GM19351 (cell line): ENCODE measurements at regions not wholly inside any gene's neighbourhood (a gene's known extent, or its start where the extent isn't known, plus 50 kb on each side); places are given as distances from the start of the nearest gene placed in this dataset.
A peak's percentile ranks its signal among the peaks of the same experiment; 100 is the strongest.
"Not testable (repeated sequence)": the region's sequence is repeated elsewhere in the genome, so short reads cannot be mapped to it uniquely, and the experiment has no call there.

Source experiments
- ATAC-seq: cut with Tn5 transposase; IDR thresholded peaks from one replicate; pipeline ENCODE4 v1.9.1; 2021; ENCODE audit warnings: mild to moderate bottlenecking, moderate library complexity; ENCODE audit not compliant: unreplicated experiment

DNA sequence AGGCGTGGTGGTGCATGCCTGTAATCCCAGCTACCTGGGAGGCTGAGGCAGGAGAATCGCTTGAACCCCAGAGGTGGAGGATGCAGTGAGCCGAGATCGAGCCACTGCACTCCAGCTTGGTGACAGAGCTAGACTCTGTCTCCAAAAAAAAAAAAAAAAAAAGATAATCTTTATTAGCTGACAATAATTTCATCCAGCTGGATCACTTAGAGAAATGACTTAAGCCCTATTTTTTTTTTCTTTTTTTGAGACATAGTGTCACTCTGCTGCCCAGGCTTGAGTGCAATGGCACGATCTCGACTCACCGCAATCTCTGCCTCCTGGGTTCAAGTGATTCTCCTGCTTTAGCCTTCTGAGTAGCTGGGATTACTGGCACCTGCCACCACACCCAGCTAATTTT, 51.6 kb upstream of the MAP4K4 start:
- ATAC-seq, result not testable (repeated sequence)

GRCh38 chr2:101644842-101645383, 52.6 kb upstream of the MAP4K4 start:
- no peak for ATAC-seq

GRCh38 chr2:101643004-101643524, 54.4 kb upstream of the MAP4K4 start:
- ATAC-seq, result no peak

DNA sequence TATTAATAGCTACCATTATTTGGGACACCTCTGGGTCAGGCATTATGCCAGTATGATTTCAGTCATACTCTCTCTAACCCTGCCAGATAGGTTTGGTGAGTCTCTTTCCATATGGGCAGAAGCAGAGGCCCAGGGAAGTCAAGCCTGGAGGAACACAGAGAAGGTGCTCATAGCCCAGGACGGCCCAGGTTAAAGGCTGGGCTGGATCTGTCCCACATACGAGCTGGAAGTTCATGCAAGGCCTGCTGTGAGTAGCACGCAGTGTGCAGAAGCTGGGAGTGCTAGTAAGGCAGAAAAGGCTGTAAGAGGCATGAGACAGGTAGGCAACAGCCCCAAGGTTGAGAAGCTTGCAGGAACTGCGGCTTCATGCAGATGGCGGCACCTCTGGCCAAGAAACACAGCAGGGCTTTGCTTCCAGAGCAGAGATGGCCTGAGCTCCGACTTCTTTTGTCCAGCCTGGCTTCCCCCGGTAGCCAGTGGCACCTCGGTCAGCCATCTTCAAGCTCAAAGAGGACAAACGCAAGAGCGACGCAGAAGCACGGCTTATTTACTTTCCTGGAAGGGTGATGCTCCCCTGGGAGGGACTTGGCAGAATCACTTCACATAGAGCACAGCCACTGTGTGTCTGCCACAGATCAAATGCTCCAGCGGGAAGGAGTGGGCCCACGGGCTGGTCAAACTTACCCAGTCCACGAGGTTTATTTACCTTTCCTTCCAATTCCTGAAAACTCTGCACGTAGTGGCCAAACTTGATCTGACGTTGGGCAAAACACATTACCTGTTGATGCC, 58.5 kb upstream of the MAP4K4 start:
- no peak for ATAC-seq

- no peak for ATAC-seq
Measured at GRCh38 chr2:101638181-101638711, 59.3 kb upstream of the MAP4K4 start.

GRCh38 chr2:101630224-101630949, 67.1 kb upstream of the MAP4K4 start:
- no peak for ATAC-seq

DNA sequence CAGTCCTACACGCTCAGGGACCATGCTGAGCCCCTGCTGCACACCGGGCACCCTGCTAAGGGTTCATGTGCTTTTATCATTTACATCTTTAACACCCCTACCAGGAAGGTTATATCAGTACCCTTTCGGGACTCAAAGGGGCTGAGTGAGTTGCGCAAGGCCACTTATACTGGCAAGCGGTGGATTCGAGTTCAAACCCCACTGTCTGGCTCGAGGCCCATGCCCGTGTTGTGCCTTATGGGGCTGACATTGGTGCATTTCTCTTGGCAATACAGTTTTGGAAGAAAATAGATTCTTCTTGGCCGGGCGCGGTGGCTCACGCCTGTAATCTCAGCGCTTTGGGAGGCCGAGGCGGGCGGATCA, 69.5 kb upstream of the MAP4K4 start:
- ATAC-seq, result no peak

DNA sequence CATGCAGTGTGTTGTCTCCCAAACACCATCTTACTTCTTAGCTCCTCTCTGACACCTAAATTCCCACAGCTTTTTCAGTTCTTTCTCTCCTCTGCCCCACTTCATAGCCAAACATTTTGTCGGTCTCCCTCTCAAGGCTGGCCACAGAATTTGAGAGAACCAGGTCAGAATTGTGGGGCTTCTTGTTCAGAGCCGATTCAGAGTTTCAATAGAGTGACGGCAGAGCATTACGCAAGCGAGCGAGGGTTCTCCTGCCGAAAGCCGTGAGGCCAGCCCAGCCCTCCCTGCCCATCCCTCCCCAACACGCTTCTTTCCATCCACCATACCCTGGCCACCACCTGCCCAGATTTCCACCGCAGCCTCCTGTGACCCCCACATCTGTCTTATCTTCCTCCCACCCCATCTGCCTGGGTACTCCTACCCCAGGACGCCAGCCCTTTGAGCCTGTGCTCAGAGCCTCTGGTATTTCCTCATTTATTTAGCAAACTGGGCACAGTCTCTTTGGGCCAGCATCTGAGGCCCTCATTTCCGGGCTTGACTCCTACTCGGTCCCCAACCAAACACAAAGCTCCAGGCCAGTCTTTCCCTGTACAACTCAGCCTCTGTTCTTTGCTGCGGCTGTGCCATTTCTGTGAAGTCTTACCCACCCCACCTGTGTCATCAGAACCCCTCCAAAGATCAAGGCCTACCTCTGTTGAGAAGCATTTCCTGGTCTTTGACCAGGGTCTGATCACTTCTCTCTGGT, 70.0 kb upstream of the MAP4K4 start:
- ATAC-seq, result no peak

DNA sequence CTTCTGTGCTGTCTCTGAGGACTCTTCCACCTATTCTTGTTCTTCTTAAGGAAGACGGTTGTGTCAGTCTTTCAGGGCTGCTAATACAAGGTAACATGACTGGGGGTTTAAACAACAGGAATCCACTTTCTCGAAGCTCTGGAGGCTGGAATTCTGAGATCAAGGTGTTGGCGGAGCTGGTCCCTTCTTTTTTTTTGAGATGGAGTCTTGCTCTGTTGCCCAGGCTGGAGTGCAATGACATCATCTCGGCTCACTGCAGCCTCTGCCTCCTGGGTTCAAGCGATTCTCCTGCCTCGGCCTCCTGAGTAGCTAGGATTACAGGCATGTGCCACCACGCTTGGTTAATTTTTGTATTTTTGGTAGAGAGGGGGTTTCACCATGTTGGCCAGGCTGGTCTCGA, 71.7 kb upstream of the MAP4K4 start:
- not testable (repeated sequence) for ATAC-seq

- peak; percentile 44 for ATAC-seq
Measured at GRCh38 chr2:101625387-101625786, 72.1 kb upstream of the MAP4K4 start.

DNA sequence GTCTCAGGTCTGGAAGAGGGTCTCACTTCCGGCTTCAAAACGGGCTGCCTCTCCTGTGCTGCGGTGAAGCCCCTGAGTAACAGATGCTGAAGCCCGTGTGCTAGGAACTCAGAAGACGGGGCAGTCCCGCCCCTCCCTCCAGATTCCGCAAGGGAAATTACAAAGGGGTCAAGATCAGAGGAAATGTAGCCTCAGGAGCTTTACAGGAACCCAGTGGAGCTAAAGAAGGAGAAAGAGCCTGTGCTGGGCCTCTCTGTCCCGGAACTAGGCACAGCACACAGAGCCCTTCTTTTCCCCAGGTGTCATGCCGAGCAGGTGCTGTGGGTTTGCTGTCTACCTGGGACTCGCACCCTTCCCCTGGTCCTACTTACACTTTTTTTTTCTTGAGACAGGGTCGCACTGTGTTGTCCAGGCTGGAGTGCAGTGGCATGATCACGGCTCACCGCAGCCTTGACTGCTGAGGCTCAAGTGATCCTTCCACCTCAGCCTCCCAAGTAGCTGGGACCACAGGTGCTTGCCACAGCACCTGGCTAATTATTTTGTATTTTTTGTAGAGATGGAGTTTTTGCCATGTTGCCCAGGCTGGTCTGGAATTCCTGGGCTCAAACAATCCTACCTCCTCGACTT, 72.7 kb upstream of the MAP4K4 start:
- ATAC-seq, result no peak

- peak; percentile 71 for ATAC-seq
Measured at GRCh38 chr2:101623031-101623521, 74.4 kb upstream of the MAP4K4 start.

GRCh38 chr2:101622210-101623030, 75.1 kb upstream of the MAP4K4 start:
- ATAC-seq, result peak; percentile 87

DNA sequence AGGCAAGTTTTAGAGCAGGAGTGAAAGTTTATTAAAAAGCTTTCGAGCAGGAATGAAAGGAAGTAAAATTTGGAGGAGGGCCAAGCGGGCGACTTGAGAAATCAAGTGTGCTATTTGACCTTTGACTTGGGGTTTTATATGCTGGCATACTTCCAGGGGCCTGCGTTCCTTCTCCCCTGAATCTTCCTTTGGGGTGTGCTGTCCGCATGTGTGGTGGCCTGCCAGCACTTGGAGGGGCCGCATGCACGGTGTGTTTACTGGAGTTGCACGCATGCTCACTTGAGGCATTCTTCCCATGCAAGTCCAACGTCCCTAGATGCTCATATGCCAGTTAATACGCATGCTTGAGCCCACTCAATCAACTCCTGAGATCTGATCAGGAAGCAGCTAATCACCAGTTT, 78.3 kb upstream of the MAP4K4 start:
- ATAC-seq, result no peak

DNA sequence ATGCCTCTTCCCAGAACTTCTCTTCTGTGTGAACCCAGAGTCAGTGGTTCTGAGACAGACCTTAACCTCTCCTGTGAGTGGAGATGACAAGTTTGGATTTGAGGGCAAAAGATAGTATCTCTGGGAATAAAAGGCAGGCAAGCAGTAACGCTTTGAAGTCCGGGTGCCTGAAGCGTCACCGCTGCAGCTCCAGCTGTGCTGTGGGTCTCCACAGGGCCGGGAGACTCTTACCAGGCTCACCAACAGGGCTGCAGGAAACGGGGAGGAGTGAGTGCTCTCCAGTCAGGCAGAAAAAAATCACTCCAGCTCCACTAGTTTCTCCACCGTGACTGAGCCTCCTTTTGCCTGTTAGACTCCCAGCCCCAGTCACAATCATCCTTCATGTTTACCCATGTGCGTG, 79.7 kb upstream of the MAP4K4 start:
- ATAC-seq, result no peak

DNA sequence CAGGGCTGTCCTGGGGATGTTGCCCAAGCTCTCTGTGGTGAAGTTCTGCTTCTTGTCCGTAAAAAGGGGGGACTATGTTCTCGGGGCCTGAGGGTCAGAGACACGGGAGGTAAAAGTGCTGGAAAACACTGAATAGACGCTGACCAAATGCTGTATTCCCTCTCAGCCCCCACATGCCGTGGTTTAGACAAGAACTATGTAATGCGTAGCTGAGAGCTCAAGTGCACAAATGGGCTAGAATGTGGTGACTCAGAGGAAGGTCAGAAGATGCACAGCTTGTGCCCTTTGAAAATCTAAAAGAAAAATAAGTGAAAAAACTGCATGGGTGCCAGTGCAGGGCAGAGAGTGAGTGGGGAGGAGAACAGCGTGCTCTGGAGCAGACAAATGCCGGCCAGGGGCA, 80.3 kb upstream of the MAP4K4 start:
- no peak for ATAC-seq

- ATAC-seq, result no peak
Measured at GRCh38 chr2:101614127-101614759, 83.3 kb upstream of the MAP4K4 start.

DNA sequence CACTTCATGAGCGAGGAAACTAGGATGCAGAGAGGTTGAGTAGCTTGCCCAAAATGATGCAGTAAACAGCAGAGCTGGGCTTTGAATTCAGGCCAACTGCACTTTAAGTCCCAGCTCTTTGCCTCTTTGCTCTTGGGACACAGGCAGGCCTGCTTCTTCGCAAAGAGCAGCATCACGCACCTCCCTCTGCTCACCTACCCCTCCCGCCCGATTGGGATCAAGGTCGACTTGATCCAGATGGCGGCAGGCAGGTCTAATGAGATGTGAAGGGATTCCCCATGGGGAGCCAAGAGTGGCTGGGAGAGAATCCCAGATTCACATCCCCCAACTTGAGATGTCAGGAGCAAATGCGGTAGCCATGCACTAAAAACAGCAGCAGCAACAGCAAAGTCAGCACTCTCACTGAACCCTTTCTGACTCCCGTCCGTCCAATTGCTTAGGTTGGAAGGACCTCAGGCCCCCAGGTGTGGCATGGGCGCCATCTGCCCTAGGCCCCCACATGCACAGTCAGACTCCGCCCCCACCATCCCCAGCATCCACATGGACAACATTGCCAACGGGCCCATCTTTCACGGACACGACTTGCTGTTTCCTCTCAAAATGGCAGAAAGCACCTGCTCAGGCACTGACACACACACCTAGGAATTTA, 84.3 kb upstream of the MAP4K4 start:
- no peak for ATAC-seq

DNA sequence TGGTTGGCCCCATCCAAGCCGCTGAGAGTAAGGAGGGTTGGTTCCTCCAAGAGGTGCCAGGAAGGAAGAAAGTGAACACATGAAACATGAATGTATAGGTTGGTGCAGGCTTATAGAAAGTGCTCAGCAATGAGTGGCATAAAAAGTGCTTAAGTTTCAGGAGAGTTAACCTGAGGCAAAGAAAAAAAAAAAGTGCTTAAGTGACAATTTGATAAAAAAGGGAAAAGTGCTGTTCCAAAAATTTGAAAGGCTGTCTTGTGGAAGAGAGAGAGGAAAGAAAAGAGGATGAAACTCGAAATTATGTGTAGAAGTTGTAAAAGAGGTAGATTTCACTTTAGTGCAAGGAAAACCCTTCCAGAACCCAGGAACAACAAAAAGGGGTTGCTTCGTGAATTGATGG, 85.5 kb upstream of the MAP4K4 start:
- ATAC-seq, result no peak
